HepG2 (cell line): ENCODE measurements at regions not wholly inside any gene's neighbourhood (a gene's known extent, or its start where the extent isn't known, plus 50 kb on each side); places are given as distances from the start of the nearest gene placed in this dataset.

Experiments
- BORCS8-MEF2B ChIP-seq: sonication (generic); formaldehyde crosslinking; IDR thresholded peaks from 2 replicates; pipeline ENCODE4 v1.8.0; 2022; ENCODE audit warnings: mild to moderate bottlenecking, missing genetic modification reagents
- CREM ChIP-seq, 2 experiments: sonication (generic) in 1 of 2; formaldehyde crosslinking in 1 of 2; IDR thresholded peaks; 2 replicates each; pipeline versions ENCODE4 v1.4.0 to v1.6.1; 2016 to 2020; ENCODE audit warnings: antibody characterized with exemption in 1 of 2, mild to moderate bottlenecking in 1 of 2, missing genetic modification reagents in 1 of 2
- MXD4 ChIP-seq: IDR thresholded peaks from 2 replicates; pipeline ENCODE4 v1.6.1; 2016; ENCODE audit warnings: mild to moderate bottlenecking, missing biosample characterization, missing genetic modification reagents
- RAD51 ChIP-seq: fragments of 450-650 bp; IDR thresholded peaks from 2 replicates; pipeline ENCODE4 v1.6.1; 2016; ENCODE audit warnings: borderline replicate concordance
- ZNF781 ChIP-seq: sonication (generic); formaldehyde crosslinking; IDR thresholded peaks from 2 replicates; pipeline ENCODE4 v1.5.1; 2020; ENCODE audit warnings: borderline replicate concordance, mild to moderate bottlenecking, missing genetic modification reagents; ENCODE audit errors: not compliant biosample characterization
- TF ChIP-seq, protein P1 (sequence below): sonication (generic); formaldehyde crosslinking; conservative IDR thresholded peaks from 2 replicates; pipeline ENCODE4 v1.4.0; 2020; ENCODE audit warnings: missing genetic modification reagents
- TF ChIP-seq, protein P2 (sequence below): sonication (generic); formaldehyde crosslinking; IDR thresholded peaks from 2 replicates; pipeline ENCODE4 v1.9.0; 2021; ENCODE audit warnings: missing genetic modification reagents, borderline replicate concordance
- TF ChIP-seq, protein P3 (sequence below): sonication (generic); formaldehyde crosslinking; IDR thresholded peaks from 2 replicates; pipeline ENCODE4 v1.5.1; 2020; ENCODE audit warnings: missing genetic modification reagents, mild to moderate bottlenecking, borderline replicate concordance

DNA sequence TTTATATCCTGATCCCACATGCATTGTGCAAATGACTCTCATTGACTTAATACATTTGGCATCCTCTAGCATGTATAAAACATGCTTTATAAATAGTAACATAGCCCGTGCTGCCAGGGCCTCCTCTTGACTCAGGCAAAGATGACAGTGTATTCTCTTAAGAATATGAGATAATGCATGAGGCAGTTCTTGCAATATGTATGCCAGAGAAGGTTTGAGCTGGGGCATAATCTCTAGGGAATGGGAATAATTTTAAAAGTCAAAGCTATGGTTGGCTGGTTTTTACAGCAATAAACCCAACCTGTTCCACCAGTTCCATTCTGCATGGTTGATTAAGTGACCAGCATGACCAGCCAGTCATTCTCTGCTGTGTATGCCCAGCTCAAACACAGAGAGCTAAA is 179.0 kb upstream of the PFN2 start (continued):
- TF ChIP-seq, protein P1, sequence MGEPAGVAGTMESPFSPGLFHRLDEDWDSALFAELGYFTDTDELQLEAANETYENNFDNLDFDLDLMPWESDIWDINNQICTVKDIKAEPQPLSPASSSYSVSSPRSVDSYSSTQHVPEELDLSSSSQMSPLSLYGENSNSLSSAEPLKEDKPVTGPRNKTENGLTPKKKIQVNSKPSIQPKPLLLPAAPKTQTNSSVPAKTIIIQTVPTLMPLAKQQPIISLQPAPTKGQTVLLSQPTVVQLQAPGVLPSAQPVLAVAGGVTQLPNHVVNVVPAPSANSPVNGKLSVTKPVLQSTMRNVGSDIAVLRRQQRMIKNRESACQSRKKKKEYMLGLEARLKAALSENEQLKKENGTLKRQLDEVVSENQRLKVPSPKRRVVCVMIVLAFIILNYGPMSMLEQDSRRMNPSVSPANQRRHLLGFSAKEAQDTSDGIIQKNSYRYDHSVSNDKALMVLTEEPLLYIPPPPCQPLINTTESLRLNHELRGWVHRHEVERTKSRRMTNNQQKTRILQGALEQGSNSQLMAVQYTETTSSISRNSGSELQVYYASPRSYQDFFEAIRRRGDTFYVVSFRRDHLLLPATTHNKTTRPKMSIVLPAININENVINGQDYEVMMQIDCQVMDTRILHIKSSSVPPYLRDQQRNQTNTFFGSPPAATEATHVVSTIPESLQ, result no peak
- TF ChIP-seq CREM (IDR thresholded peaks at IDR 0.05) (no peak), CREM (CRISPR knock-in tag; IDR thresholded peaks at IDR 0.05) (no peak), ZNF781 (CRISPR knock-in tag) (no peak), RAD51 (no peak), BORCS8-MEF2B (CRISPR knock-in tag) (no peak), MXD4 (no peak)
- TF ChIP-seq, protein P2, sequence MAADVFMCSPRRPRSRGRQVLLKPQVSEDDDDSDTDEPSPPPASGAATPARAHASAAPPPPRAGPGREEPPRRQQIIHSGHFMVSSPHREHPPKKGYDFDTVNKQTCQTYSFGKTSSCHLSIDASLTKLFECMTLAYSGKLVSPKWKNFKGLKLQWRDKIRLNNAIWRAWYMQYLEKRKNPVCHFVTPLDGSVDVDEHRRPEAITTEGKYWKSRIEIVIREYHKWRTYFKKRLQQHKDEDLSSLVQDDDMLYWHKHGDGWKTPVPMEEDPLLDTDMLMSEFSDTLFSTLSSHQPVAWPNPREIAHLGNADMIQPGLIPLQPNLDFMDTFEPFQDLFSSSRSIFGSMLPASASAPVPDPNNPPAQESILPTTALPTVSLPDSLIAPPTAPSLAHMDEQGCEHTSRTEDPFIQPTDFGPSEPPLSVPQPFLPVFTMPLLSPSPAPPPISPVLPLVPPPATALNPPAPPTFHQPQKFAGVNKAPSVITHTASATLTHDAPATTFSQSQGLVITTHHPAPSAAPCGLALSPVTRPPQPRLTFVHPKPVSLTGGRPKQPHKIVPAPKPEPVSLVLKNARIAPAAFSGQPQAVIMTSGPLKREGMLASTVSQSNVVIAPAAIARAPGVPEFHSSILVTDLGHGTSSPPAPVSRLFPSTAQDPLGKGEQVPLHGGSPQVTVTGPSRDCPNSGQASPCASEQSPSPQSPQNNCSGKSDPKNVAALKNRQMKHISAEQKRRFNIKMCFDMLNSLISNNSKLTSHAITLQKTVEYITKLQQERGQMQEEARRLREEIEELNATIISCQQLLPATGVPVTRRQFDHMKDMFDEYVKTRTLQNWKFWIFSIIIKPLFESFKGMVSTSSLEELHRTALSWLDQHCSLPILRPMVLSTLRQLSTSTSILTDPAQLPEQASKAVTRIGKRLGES (CRISPR knock-in tag), result no peak
- TF ChIP-seq, protein P3, sequence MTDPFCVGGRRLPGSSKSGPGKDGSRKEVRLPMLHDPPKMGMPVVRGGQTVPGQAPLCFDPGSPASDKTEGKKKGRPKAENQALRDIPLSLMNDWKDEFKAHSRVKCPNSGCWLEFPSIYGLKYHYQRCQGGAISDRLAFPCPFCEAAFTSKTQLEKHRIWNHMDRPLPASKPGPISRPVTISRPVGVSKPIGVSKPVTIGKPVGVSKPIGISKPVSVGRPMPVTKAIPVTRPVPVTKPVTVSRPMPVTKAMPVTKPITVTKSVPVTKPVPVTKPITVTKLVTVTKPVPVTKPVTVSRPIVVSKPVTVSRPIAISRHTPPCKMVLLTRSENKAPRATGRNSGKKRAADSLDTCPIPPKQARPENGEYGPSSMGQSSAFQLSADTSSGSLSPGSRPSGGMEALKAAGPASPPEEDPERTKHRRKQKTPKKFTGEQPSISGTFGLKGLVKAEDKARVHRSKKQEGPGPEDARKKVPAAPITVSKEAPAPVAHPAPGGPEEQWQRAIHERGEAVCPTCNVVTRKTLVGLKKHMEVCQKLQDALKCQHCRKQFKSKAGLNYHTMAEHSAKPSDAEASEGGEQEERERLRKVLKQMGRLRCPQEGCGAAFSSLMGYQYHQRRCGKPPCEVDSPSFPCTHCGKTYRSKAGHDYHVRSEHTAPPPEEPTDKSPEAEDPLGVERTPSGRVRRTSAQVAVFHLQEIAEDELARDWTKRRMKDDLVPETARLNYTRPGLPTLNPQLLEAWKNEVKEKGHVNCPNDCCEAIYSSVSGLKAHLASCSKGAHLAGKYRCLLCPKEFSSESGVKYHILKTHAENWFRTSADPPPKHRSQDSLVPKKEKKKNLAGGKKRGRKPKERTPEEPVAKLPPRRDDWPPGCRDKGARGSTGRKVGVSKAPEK (CRISPR knock-in tag), result no peak
